HS-5 (cell line): ENCODE measurements at regions not wholly inside any gene's neighbourhood (a gene's known extent, or its start where the extent isn't known, plus 50 kb on each side); places are given as distances from the start of the nearest gene placed in this dataset.
A peak's percentile ranks its signal among the peaks of the same experiment; 100 is the strongest.

Experiments used
- DNase-seq: peaks from one replicate; pipeline ENCODE4 v3.0.0-alpha.2; 2012; ENCODE audit warnings: low read depth

GRCh38 chr12:90899456-90900182 lies 55.4 kb downstream of the CCER1 start:
- peak; percentile 55 for DNase-seq

- DNase-seq, result no peak
Observed at GRCh38 chr12:90897986-90898385, 57.0 kb downstream of the CCER1 start.

GRCh38 chr12:90897316-90897715 lies 57.7 kb downstream of the CCER1 start:
- DNase-seq, result no peak

GRCh38 chr12:90896821-90897220 lies 58.2 kb downstream of the CCER1 start:
- no peak for DNase-seq

GRCh38 chr12:90896164-90896563 lies 58.8 kb downstream of the CCER1 start:
- DNase-seq, result peak; percentile 90

- no peak for DNase-seq
Observed at GRCh38 chr12:90888316-90888715, 66.7 kb downstream of the CCER1 start.

GRCh38 chr12:90883456-90883855 lies 71.5 kb downstream of the CCER1 start:
- DNase-seq, result no peak

- DNase-seq, result no peak
Observed at GRCh38 chr12:90871726-90872096, 83.3 kb downstream of the CCER1 start.

- DNase-seq, result no peak
Observed at GRCh38 chr12:90870971-90871725, 83.8 kb downstream of the CCER1 start.

GRCh38 chr12:90868626-90869025 lies 86.3 kb downstream of the CCER1 start:
- DNase-seq, result no peak

- DNase-seq, result no peak
Observed at GRCh38 chr12:90859591-90859990, 95.4 kb downstream of the CCER1 start.

- no peak for DNase-seq
Observed at GRCh38 chr12:90858252-90858651, 96.7 kb downstream of the CCER1 start.

- DNase-seq, result no peak
Observed at GRCh38 chr12:90855534-90855933, 99.4 kb downstream of the CCER1 start.

- DNase-seq, result peak; percentile 19
Observed at GRCh38 chr12:90854136-90854689, 100.8 kb downstream of the CCER1 start.

GRCh38 chr12:90851800-90852718 lies 102.9 kb downstream of the CCER1 start:
- DNase-seq, result no peak

- DNase-seq, result no peak
Observed at GRCh38 chr12:90842477-90842876, 112.5 kb downstream of the CCER1 start.

- DNase-seq, result no peak
Observed at GRCh38 chr12:90841336-90841735, 113.6 kb downstream of the CCER1 start.

- no peak for DNase-seq
Observed at GRCh38 chr12:90839346-90839745, 115.6 kb downstream of the CCER1 start.

GRCh38 chr12:90836689-90837088 lies 118.3 kb downstream of the CCER1 start:
- no peak for DNase-seq

- no peak for DNase-seq
Observed at GRCh38 chr12:90833228-90833627, 121.7 kb downstream of the CCER1 start.

- DNase-seq, result no peak
Observed at GRCh38 chr12:90832427-90832826, 122.5 kb downstream of the CCER1 start.

- no peak for DNase-seq
Observed at GRCh38 chr12:90831712-90832111, 123.3 kb downstream of the CCER1 start.
